Activated CD4-positive, alpha-beta T cell treated with anti-CD3 and anti-CD28 coated beads, Interleukin-2, Interleukin-6, amounts not matched to agents 100 ng/mL and 50 ng/mL, durations not matched to agents 16 hours and 8 hours (primary cell): ENCODE measurements at regions not wholly inside any gene's neighbourhood (a gene's known extent, or its start where the extent isn't known, plus 50 kb on each side); places are given as distances from the start of the nearest gene placed in this dataset.
A peak's percentile ranks its signal among the peaks of the same experiment; 100 is the strongest.
"Not testable (repeated sequence)": the region's sequence is repeated elsewhere in the genome, so short reads cannot be mapped to it uniquely, and the experiment has no call there.

Experiments
- DNase-seq: peaks from one replicate; pipeline ENCODE4 v3.0.0-alpha.2; 2020

DNA sequence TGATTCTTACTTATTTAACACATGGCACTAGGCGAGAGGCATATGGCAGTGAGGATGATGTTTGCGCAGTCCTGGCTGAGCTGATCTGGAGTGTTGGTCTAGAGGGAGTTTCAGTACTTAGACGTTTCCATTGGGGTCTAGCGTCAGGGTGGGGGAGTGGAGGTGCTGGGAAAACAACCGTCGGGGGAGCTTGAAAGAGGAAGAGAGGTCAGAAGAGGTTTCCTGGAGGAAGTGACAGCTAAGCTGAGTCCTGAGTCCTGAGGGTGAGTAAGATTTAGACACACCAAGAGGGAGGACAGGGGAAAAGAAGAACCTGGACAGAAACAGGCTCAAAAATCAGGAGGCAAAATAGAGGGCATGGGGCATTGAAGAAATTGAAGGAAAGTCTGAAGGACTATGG, 81.4 kb downstream of the ALOX5AP start:
- no peak for DNase-seq

DNA sequence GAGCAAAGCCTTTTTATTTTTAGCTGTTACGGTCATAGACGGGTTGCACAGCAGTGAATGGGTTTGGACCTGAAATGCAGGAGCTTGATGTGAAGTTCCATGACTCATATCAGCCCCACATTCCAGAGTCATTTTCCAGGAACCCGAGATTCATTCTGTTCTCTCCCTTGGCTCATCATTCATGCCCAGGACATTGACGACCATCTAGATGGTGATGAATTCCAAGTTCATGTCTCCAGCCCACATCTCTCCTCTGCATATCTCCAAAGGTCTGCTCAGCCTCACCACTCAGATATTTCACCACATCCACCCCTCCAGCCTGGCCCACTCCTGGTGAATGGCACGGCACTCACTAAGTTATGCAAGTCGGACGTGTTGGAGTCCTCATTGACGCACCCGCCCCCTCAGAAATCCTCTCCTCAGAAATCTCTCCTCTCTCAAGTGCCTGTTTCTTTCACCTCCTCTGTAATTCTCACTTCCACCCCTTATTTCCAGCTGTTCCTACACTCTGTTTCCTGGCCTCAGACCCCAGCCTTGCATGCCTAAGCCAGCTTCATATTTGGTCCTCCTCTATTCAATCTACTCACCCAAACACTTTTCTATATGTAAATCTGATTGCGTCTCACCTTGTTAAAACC, 83.1 kb downstream of the ALOX5AP start:
- DNase-seq = no peak

DNA sequence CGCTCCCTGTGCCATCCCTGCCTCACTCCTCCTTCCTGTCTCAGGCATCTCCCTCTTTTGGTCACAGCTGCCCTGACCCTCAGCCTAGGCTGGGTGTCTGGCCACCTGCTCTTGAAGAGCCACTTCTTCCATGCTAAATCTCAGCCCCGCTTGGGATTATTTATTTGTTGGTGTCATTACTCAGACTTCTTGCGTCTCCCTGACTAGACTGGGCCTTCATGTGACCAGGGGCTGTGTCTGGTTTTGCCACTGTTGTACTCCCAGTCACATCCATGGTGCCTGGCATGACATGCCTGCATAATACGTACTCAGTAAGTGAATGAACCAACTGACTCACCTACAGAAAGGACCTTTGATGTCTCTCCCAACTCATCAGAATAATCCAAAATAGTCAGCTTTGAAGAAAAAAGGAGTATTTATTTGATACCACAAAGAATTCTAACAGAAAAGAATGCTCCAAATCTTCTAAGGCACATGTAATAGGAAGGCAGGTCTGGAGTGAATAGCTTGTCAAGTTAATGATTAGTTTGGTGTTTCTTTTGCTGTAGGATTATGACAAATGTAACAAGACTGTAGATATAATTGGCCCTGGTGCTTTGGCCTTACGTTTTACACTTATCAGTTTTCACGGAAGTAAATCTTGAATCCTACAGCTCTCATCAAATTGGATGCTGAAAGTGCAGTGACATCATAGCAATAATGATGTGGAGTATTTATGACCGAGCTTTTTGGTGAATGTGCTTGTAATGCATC, 84.0 kb downstream of the ALOX5AP start:
- DNase-seq = no peak

DNA sequence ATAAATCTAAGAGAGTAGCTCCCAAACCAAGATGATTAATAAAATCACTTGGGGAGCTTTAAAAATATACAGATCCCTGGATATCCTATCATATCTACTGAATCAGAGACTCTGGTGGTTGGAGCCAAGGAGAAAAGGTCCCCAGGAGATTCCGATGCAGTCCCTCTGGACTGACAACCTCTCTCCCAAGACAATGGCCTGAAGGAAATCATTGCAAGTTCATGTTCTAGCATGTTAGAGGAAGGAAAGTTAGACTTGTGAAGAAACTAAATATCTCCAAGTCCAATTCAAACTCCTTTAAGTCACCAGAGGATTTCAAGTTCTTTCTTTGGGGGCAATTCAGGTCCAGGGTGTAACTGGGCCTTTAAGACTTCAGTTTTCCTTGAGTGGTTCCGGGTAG, 84.7 kb upstream of the MEDAG start:
- DNase-seq = no peak

DNA sequence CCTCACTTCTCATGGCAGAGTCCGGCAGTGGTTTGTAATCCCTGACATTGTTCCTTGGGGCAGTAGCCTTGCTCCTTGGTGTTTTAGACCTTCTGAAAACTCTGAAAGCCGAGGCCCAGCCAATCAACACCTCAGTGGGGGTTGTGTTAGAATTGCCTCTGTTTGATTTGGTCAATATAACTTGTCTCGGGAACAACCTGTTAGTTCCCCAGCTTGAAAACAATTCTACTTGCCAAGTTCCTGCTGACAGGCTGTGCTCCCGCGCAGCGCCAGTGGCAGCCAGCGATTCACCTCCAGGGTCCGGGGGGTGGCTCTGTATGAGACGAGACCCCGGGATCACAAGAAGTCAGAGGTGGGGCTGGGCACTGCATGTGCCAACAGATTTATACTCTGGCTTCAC, 81.4 kb upstream of the MEDAG start:
- DNase-seq = no peak

DNA sequence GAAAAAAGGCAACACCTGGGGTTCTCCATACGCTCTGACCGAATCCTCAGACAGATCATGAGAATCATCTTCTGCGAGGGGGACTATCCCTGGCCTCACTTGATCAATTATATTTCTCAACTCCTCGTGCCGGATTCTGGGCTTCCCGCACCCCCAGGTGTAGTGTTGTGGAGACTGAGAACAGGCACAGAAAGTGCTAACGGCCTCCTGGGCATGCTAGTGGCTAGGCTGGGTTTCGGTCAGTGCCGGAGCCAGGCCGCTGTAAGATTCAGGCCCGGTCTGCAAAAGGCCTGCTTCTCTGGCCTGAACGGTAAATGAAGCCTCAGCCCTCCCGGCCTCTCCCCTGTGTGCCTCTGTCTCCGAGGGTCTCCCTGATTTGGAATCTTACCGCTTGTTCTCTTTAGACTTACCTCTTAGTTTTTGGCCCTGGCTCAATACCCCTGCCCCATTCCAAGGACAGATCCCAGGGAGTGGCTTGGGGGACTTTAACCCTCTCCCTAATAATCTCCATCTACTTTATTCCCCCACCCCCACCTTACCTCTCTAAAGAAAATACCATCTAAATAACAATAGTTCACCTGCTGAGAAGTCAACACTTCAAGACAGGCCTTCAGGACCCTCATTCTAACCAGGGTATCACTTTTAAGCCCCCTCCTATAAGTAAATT, 79.0 kb upstream of the MEDAG start:
- DNase-seq = no peak

DNA sequence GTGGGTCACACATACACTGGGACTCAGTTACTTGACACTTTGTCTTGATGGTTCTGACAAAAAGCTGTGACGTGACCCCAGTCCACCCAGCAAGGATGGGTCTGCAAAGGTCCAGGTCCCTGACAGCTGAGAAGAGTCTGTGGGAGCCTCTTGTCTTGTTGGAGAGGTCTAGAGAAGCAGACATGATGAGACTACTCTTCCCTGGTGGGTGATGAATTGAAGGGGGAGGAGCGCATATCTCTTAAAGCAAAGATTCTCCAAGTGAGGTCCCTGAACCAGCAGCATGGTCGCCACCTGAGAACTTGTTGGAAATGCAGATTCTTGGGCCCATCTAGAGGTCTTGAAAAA, 78.5 kb upstream of the MEDAG start:
- no peak for DNase-seq

DNA sequence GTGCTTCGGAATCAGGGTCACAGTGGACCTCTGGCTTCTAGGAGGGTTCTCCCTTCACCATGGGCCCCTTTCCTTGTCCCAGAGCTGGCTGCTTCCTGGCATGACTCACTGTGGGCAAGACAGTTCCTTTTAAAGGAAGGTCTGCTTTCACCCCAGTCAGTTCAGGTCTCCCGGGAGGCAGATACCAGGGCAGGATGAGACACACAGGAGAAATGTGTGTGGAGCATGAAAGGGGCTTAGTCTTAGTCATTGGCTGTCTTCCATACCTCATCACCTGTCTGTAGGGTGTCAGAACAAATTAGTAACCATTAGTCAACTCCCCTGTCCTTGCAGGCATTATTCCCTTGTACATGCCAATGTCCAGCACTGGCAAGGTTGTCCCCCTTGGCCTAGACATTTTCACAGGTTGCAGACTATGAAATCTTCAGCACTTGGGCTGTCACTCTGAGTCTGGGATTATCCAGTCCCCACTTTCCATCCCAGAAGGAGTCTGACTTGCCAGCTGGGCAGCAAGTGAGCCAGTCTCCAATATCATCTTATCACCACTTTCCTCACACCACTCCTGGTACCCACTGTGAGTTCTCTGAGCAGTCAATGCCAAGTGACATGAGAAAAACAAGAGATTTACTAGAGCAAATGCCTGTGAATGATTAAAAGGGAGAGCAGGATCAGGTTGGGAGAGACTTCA, 76.8 kb upstream of the MEDAG start:
- no peak for DNase-seq

DNA sequence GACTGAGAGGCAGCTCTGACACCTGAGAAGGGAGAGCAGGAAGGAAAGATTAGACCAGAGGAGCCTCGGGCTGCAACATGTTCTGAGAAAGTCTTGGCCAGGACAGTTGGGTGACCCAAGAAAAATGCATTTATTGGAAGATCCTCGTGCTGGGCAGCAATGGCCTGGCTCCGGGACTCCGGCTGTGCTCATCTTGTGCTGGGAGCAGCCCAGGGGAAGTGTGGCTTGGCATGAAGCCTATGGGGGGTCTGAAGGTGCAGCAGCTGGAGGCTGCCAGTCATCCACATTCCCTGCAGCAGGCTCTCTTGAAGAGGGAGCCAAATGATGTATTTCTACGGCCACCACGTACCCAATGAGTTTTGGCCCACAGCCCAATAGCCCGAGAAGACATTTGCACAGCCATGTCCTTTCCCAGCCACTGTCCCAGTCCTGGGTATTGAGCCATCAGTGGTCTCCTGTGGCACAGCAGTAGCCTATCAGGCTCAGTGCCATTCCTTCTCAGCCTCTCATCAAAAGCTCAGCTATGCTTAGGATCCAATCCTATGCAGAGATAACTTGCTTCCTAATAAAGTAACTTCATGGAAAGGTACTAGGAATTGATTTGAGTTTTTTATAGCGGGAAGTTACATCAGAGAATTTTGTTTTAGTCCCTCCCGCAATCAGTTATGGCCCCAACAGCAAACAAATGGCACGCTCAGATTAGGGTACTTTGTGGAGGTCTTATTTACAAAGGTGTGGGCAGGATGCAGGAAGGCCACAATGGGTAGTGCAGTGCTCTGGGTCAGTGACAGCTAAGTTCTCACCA, 76.0 kb upstream of the MEDAG start:
- no peak for DNase-seq

DNA sequence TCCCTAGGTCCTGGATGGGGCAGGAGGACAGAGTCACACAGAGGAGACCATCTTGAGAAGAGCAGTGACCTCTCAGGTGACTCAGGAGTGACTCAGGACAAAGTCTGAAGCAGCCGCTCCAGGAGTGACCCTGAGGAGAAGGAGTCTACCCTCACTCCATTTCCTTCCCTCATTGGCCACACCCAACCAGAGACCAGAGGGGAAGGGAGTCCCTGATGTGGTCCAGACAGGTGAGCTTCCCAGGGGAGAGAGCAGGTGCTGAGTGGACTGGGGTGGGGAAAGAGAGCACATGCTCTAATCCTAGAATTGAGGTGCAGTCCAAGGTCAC, 75.5 kb upstream of the MEDAG start:
- no peak for DNase-seq

DNA sequence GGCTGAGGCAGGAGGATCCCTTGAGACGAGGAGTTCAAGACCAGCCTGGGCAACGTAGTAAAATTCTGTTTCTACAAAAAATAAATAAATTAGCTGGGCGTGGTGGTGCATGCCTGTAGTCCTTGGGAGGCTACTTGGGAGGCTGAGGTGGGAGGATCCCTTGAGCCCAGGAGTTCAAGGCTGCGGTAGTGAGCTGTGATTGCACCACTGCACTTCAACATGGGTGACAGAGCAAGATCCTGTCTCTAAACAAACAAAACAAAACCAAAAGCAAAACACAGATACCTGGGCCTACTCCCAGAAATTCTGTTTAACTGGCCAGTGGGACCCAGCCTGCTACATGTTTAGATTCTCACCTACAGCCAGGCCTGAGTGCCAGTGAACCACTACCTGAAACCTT, 74.6 kb upstream of the MEDAG start:
- DNase-seq = no peak

DNA sequence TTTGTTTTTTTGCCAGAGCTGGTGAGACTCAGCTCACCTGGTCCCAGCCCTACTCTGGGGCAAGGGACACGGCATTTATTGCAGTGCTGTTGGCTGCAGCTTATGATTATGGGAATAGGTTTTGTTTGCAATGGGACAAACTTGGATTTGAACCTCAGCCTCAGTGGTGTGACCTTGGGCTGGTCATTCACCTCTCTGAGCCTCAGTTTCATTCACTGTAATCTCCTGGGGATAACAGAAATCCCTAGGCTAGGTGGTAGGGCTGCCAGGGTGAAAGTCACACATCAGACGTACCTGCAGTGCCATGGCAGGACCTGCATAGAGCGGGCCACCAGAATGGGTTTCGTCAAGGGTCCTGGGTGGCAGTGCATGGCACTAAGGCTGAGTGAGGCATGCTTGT, 73.7 kb upstream of the MEDAG start:
- DNase-seq = no peak

DNA sequence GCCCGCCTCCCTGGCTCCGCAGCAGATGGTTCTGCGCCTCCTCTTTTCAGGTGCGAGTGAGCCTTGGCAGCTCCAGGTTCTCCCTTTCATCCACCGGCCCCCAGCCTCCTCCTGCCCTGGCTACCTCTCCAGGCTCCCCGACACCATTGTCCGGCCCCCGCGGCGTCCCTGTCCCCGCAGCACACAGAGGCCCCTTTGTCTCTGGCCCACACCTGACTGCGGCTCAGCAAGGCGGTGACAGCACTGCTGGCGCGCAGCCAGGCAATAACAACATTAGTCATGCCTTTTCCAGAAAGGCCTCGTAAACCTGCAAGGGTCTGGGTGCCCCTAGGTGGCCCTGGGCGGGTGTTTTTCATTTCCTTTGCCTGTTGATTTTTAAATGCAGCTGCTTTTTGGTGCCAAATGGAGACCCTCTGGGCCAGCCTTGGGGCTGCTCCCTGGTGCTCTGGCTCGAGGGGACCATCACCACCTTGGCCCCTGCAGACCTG, 73.2 kb upstream of the MEDAG start:
- peak; percentile 50 for DNase-seq

DNA sequence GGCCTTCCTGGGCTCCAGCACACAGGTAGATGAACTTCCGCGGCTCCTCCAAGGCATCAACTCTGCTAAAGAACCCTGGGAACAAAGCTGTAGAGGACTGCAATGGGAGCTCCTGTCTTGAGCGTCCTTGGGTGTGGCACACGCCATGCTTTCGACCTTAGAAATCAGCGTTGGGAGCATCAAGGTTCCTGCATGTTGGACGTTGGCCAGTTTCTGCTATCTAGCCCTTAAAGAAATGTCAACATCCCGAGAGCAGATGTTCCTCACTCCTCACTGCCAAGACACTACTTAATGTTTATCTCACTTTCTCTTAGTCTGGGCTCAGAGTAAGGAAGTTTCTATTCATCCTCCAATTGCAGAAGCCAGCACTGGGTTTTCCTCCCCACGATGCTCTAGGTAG, 70.6 kb upstream of the MEDAG start:
- DNase-seq = no peak

DNA sequence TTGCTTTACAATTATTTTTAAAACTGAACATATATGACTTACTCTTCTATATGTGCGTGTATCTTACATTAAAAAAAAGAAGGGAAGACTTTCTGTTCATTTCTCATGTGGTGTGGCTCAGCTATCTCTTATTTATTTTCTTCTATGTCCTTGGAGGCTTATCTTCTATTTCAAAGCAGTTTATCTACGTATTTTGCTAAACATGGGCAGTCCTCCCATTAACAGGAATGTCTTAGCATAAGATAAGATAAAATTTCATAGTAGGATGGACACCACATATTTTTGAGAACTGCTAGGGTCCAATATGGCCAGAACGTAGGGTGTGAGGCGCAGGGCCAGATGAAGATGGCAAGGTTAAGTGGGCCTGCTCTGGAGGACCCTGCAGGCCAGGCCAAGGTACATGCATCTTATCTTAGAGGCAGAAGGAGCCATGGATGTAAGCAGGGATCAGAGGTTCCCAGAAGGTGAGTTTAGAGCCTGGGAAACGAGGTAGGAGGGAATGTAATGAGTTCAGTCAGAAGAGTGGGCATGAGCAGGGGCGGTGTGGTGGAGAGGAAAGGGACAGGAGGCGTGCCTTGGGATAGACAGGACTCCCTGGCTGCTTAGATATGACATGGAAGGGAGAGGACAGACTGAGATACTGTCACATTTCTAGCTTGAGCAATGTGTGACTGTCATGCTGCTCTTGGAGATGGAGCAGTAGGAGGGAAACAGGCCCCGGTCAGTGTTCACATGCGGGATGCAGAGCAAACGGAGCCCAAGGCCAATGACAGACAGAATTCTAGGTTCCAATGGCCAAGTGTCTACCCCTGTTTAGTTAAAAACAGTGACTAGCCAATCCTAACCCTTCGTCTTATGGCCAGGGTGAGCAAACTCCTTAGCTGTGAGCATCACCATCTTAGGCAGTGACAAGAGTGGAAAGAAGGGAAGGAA, 68.6 kb upstream of the MEDAG start:
- DNase-seq = no peak

DNA sequence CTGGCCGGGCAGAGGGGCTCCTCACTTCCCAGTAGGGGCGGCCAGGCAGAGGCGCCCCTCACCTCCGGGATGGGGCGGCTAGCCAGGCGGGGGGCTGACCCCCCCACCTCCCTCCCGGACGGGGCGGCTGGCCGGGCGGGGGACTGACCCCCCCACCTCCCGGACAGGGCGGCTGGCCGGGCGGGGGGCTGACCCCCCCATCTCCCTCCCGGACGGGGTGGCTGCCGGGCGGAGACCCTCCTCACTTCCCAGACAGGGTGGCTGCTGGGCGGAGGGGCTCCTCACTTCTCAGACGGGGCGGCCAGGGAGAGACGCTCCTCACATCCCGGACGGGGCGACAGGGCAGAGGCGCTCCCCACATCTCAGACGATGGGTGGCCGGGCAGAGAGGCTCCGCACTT, 66.4 kb upstream of the MEDAG start:
- DNase-seq = not testable (repeated sequence)

DNA sequence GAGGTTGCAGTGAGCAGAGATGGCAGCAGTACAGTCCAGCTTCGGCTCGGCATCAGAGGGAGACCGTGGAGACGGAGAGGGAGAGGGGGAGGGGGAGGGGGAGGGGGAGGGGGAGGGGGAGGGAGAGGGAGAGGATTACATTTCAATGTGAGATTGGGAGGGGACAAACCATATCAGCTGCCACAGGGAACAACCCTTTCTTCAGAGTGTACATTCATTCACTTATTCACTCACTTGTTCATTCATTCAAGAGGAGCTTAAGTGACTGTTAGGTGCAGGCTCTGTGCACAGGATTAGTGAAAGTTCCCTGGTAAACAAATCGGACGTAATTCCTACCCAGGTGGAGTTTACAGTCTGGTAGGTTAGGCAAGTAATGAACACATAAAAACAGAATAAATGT, 65.6 kb upstream of the MEDAG start:
- DNase-seq = no peak

DNA sequence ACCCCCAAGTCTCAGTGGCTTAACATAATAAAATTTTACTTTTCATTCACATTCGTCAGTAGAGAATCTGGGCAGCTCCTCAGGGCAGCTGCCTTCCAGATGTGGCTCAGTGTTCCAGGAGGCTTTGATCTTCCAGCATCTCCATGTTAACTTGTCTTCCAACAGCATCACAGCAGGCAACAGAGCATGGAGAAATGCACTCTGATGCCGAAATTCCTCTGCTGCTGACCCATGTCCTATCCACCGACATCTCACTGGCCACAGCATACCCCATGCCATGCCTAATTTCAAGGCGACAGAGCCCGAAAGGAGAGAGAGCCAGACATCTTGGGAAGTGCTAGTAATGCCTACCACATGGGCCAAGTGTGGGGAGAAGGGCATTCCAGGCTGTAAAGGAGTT, 64.9 kb upstream of the MEDAG start:
- no peak for DNase-seq

DNA sequence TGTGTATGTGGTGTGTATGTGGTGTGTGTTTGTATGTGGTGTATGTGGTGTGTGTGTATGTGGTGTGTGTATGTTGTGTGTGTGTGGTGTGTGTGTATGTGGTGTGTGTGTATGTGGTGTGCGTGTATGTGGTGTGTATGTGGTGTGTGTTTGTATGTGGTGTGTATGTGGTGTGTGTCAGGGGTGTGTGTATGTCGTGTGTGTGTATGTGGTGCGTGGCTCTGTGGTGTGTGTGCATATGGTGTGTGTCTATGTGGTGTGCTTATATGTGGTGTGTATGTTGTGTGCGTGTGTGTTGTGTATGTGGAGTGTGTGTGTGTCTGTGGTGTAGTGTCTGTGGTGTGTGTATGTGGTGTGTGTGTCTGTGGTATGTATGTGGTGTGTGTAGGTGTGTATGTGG, 62.5 kb upstream of the MEDAG start:
- no peak for DNase-seq

DNA sequence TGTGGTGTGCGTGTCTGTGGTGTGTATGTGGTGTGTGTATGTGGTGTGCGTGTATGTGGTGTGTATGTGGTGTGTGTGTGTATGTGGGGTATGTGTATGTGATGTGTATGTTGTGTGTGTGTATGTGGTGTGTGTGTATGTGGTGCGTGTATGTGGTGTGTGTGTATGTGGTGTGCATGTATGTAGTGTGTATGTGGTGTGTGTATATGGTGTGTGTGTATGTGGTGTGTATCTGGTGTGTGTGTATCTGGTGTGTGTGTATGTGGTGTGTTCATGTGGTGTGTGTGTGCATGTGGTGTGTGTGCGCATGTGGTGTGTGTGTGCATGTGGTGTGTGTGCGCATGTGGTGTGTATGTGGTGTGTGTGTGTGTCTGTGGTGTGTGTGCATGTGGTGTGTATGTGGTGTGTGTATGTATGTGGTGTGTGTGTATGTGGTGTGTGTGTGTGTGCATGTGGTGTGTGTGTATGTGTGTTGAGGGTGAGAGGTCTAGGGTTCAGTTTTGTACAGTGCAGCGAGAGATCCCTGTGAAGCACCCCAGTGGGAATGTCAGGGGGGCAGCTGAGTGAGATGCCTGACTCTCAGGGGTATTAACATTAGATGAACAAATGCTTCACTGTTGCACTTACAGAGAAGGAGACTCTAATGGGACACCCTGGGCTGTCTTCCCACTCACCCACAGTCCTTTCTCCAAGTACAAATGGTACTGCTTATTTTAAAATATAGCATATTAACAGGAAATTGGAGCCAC, 61.3 kb upstream of the MEDAG start:
- DNase-seq = no peak
